Suprapubic skin (tissue), 4 donors: ENCODE measurements at regions not wholly inside any gene's neighbourhood (a gene's known extent, or its start where the extent isn't known, plus 50 kb on each side); places are given as distances from the start of the nearest gene placed in this dataset.

Experiments used
- DNase-seq, 2 donors: peaks; one replicate each; pipeline ENCODE4 v3.0.0-alpha.2; 2019; ENCODE audit warnings: low spot score in 2 of 2
- H3K27ac ChIP-seq: fragments of 200-600 bp; sonication (generic); one replicate; pipeline ENCODE4 v1.5.1; 2019
- H3K27me3 ChIP-seq: fragments of 200-600 bp; sonication (generic); one replicate; pipeline ENCODE4 v1.5.1; 2019
- H3K36me3 ChIP-seq: fragments of 200-600 bp; sonication (generic); one replicate; pipeline ENCODE4 v1.5.1; 2019
- H3K4me1 ChIP-seq: fragments of 200-600 bp; sonication (generic); one replicate; pipeline ENCODE4 v1.5.1; 2019
- H3K4me3 ChIP-seq: fragments of 200-600 bp; sonication (generic); one replicate; pipeline ENCODE4 v1.5.1; 2019; ENCODE audit warnings: mild to moderate bottlenecking
- H3K9me3 ChIP-seq: fragments of 200-600 bp; sonication (generic); one replicate; pipeline ENCODE4 v1.5.1; 2019
- CTCF ChIP-seq, 2 donors: fragments of 200-600 bp in 1 of 2; fragments of 450-650 bp in 1 of 2; sonication (generic) in 1 of 2; IDR thresholded peaks; one replicate each; pipeline ENCODE4 v1.5.1; 2016 to 2019; ENCODE audit warnings: antibody characterized with exemption in 2 of 2, mild to moderate bottlenecking in 1 of 2, moderate library complexity in 1 of 2
- EP300 ChIP-seq: sonication (generic); formaldehyde crosslinking; IDR thresholded peaks from one replicate; pipeline ENCODE4 v1.6.1; 2017; ENCODE audit warnings: antibody characterized with exemption
- POLR2A ChIP-seq, 2 donors: fragments of 450-650 bp; IDR thresholded peaks; one replicate each; pipeline ENCODE4 v1.6.1; 2017; ENCODE audit warnings: antibody characterized with exemption in 2 of 2, mild to moderate bottlenecking in 2 of 2, moderate library complexity in 2 of 2
- POLR2AphosphoS5 ChIP-seq, 3 donors: sonication (generic); formaldehyde crosslinking; IDR thresholded peaks; one replicate each; pipeline ENCODE4 v1.6.1; 2017; ENCODE audit warnings: antibody characterized with exemption in 3 of 3
- WGBS: methylation state at CpG from one replicate; pipeline ENCODE4 v1.1.5; 2018; 5-methylcytosine and 5-hydroxymethylcytosine counted together

- no peak for DNase-seq
- Histone ChIP-seq H3K9me3 (peaks cover 4% of the 10 kb centered on the region), H3K4me1 (no peaks in the 10 kb centered on the region), H3K27me3 (no peaks in the 10 kb centered on the region), H3K36me3 (no peaks in the 10 kb centered on the region), H3K4me3 (no peak overlapping the region), H3K27ac (no peak overlapping the region)
- TF ChIP-seq POLR2A (IDR thresholded peaks at IDR 0.05) = no peak
- no peak for TF ChIP-seq CTCF (IDR thresholded peaks at IDR 0.05)
- TF ChIP-seq POLR2AphosphoS5 (IDR thresholded peaks at IDR 0.05) = no peak
- no peak for TF ChIP-seq EP300
- WGBS = 68% methylated on average over 2 of the region's 2 CpGs
These were observed 260.8 kb upstream of the RRP15 start for GRCh38 chr1:218024211-218024720.

GRCh38 chr1:218025454-218025853, 259.6 kb upstream of the RRP15 start:
- TF ChIP-seq POLR2A (IDR thresholded peaks at IDR 0.05) (no peak), POLR2AphosphoS5 (IDR thresholded peaks at IDR 0.05) (no peak), CTCF (IDR thresholded peaks at IDR 0.05) (no peak), EP300 (no peak)
- Histone ChIP-seq H3K36me3 (no peaks in the 10 kb centered on the region), H3K27ac (no peak overlapping the region), H3K27me3 (no peaks in the 10 kb centered on the region), H3K4me1 (no peaks in the 10 kb centered on the region), H3K4me3 (no peak overlapping the region), H3K9me3 (no peaks in the 10 kb centered on the region)
- 78% methylated on average over 2 of the region's 2 CpGs for WGBS
- no peak for DNase-seq

GRCh38 chr1:218027152-218027551, 257.9 kb upstream of the RRP15 start:
- Histone ChIP-seq H3K4me3 (no peak overlapping the region), H3K27me3 (no peaks in the 10 kb centered on the region), H3K27ac (no peak overlapping the region), H3K4me1 (no peaks in the 10 kb centered on the region), H3K36me3 (no peaks in the 10 kb centered on the region), H3K9me3 (no peaks in the 10 kb centered on the region)
- WGBS = 91% methylated on average over 5 of the region's 5 CpGs
- TF ChIP-seq CTCF (IDR thresholded peaks at IDR 0.05) (no peak), EP300 (no peak), POLR2A (IDR thresholded peaks at IDR 0.05) (no peak), POLR2AphosphoS5 (IDR thresholded peaks at IDR 0.05) (no peak)
- DNase-seq = no peak

GRCh38 chr1:218030846-218031245, 254.2 kb upstream of the RRP15 start:
- TF ChIP-seq EP300 (no peak), CTCF (IDR thresholded peaks at IDR 0.05) (no peak), POLR2A (IDR thresholded peaks at IDR 0.05) (no peak), POLR2AphosphoS5 (IDR thresholded peaks at IDR 0.05) (no peak)
- Histone ChIP-seq H3K36me3 (no peaks in the 10 kb centered on the region), H3K27me3 (no peaks in the 10 kb centered on the region), H3K4me3 (no peak overlapping the region), H3K9me3 (no peaks in the 10 kb centered on the region), H3K4me1 (no peaks in the 10 kb centered on the region), H3K27ac (no peak overlapping the region)
- no peak for DNase-seq

GRCh38 chr1:218031901-218032300, 253.2 kb upstream of the RRP15 start:
- H3K27ac ChIP-seq = no peak overlapping the region
- no peak for DNase-seq
- WGBS = 14% methylated on average over 8 of the region's 8 CpGs
- no peaks in the 10 kb centered on the region for H3K4me1 ChIP-seq
- TF ChIP-seq POLR2AphosphoS5 (IDR thresholded peaks at IDR 0.05) (no peak), EP300 (no peak), CTCF (IDR thresholded peaks at IDR 0.05) (no peak), POLR2A (IDR thresholded peaks at IDR 0.05) (no peak)
- H3K36me3 ChIP-seq = no peaks in the 10 kb centered on the region
- H3K9me3 ChIP-seq = no peaks in the 10 kb centered on the region
- no peaks in the 10 kb centered on the region for H3K27me3 ChIP-seq
- H3K4me3 ChIP-seq = no peak overlapping the region
